Mesodermal cell (in vitro differentiated cells): ENCODE measurements at regions not wholly inside any gene's neighbourhood (a gene's known extent, or its start where the extent isn't known, plus 50 kb on each side); places are given as distances from the start of the nearest gene placed in this dataset.

ENCODE experiments used
- H3K27ac ChIP-seq: 2 replicates; pipeline ENCODE4 v1.7.0; 2013; ENCODE audit warnings: mild to moderate bottlenecking, low read depth, low read length, moderate library complexity; ENCODE audit not compliant: severe bottlenecking
- H3K36me3 ChIP-seq: 2 replicates; pipeline ENCODE4 v1.7.1; 2013; ENCODE audit warnings: mild to moderate bottlenecking, low read length, moderate library complexity; ENCODE audit not compliant: control insufficient read depth, insufficient read depth
- H3K4me1 ChIP-seq: one replicate; pipeline ENCODE4 v1.7.1; 2013; ENCODE audit warnings: mild to moderate bottlenecking, low read length; ENCODE audit not compliant: insufficient read depth, control insufficient read depth, poor library complexity, severe bottlenecking
- H3K4me3 ChIP-seq: 2 replicates; pipeline ENCODE4 v1.7.0; 2013; ENCODE audit warnings: low read length, control low read depth, mild to moderate bottlenecking; ENCODE audit not compliant: insufficient read depth, poor library complexity, severe bottlenecking; ENCODE audit errors: extremely low read depth
- H3K9me3 ChIP-seq: 2 replicates; pipeline ENCODE4 v1.7.1; 2013; ENCODE audit warnings: mild to moderate bottlenecking, low read length, moderate library complexity; ENCODE audit not compliant: control insufficient read depth
- WGBS, 2 experiments: methylation state at CpG; one replicate each; pipeline ENCODE4 v1.1.5; 2013; ENCODE audit warnings: missing lambda C conversion rate in 2 of 2; ENCODE audit not compliant: insufficient coverage in 2 of 2; 5-methylcytosine and 5-hydroxymethylcytosine counted together

- Histone ChIP-seq H3K36me3 (no peaks in the 10 kb centered on the region), H3K27ac (no peak overlapping the region), H3K9me3 (no peaks in the 10 kb centered on the region), H3K4me3 (no peak overlapping the region), H3K4me1 (no peaks in the 10 kb centered on the region)
- 78% methylated on average over 1 of the region's 2 CpGs; no CpG with 5 or more reads in 1 of the 2 experiments for WGBS, 2 experiments
Observed at GRCh38 chr21:35696644-35697043, 363.7 kb downstream of the SETD4 start.

GRCh38 chr21:35692311-35692710 is 368.0 kb downstream of the SETD4 start:
- Histone ChIP-seq H3K4me3 (no peak overlapping the region), H3K36me3 (no peaks in the 10 kb centered on the region), H3K9me3 (no peaks in the 10 kb centered on the region), H3K27ac (no peak overlapping the region), H3K4me1 (no peaks in the 10 kb centered on the region)
- WGBS, 2 experiments = 100% methylated on average over 1 of the region's 2 CpGs; no CpG with 5 or more reads in 1 of the 2 experiments

GRCh38 chr21:35690436-35690835 is 369.9 kb downstream of the SETD4 start:
- H3K36me3 ChIP-seq = no peaks in the 10 kb centered on the region
- no peaks in the 10 kb centered on the region for H3K9me3 ChIP-seq
- no peak overlapping the region for H3K4me3 ChIP-seq
- H3K27ac ChIP-seq = no peak overlapping the region
- 75 to 93% methylated on average over 1 to 2 of the region's 2 CpGs for WGBS, 2 experiments
- no peaks in the 10 kb centered on the region for H3K4me1 ChIP-seq

- no peak overlapping the region for H3K27ac ChIP-seq
Observed at GRCh38 chr21:35686156-35686555, 374.2 kb downstream of the SETD4 start.

GRCh38 chr21:35683664-35684304 is 376.5 kb downstream of the SETD4 start:
- H3K9me3 ChIP-seq = no peaks in the 10 kb centered on the region
- H3K36me3 ChIP-seq = no peaks in the 10 kb centered on the region
- no peak overlapping the region for H3K27ac ChIP-seq
- H3K4me1 ChIP-seq = no peaks in the 10 kb centered on the region
- no peak overlapping the region for H3K4me3 ChIP-seq
- WGBS, 2 experiments = no CpG with 5 or more reads among the region's 3 CpGs

More at GRCh38 chr21:35686156-35686555, 374.2 kb downstream of the SETD4 start:
- Histone ChIP-seq H3K9me3 (no peaks in the 10 kb centered on the region), H3K4me3 (no peak overlapping the region), H3K4me1 (no peaks in the 10 kb centered on the region), H3K36me3 (no peaks in the 10 kb centered on the region)
- 30 to 50% methylated on average over 2 to 3 of the region's 3 CpGs for whole genome bisulfite sequencing, 2 experiments

- H3K4me3 ChIP-seq = no peak overlapping the region
- H3K9me3 ChIP-seq = no peaks in the 10 kb centered on the region
- no CpG with 5 or more reads among the region's 2 CpGs for WGBS, 2 experiments
- H3K4me1 ChIP-seq = no peaks in the 10 kb centered on the region
- no peak overlapping the region for H3K27ac ChIP-seq
- H3K36me3 ChIP-seq = no peaks in the 10 kb centered on the region
Observed at GRCh38 chr21:35682904-35683549, 377.3 kb downstream of the SETD4 start.

- 85 to 100% methylated on average over 4 to 5 of the region's 7 CpGs for WGBS, 2 experiments
- Histone ChIP-seq H3K4me3 (no peak overlapping the region), H3K9me3 (no peaks in the 10 kb centered on the region), H3K36me3 (no peaks in the 10 kb centered on the region), H3K27ac (no peak overlapping the region), H3K4me1 (no peaks in the 10 kb centered on the region)
Observed at GRCh38 chr21:35681946-35682345, 378.4 kb downstream of the SETD4 start.

- Histone ChIP-seq H3K4me1 (no peaks in the 10 kb centered on the region), H3K27ac (no peak overlapping the region), H3K9me3 (no peaks in the 10 kb centered on the region), H3K4me3 (no peak overlapping the region), H3K36me3 (no peaks in the 10 kb centered on the region)
- WGBS, 2 experiments = no CpG with 5 or more reads among the region's 2 CpGs
Observed at GRCh38 chr21:35679076-35679475, 381.2 kb downstream of the SETD4 start.

GRCh38 chr21:35678393-35678792 is 381.9 kb downstream of the SETD4 start:
- 60 to 77% methylated on average over 1 of the region's 1 CpG for WGBS, 2 experiments
- H3K36me3 ChIP-seq = no peaks in the 10 kb centered on the region
- H3K27ac ChIP-seq = no peak overlapping the region
- no peaks in the 10 kb centered on the region for H3K4me1 ChIP-seq
- H3K9me3 ChIP-seq = no peaks in the 10 kb centered on the region
- H3K4me3 ChIP-seq = no peak overlapping the region

GRCh38 chr21:35677298-35677841 is 383.0 kb downstream of the SETD4 start:
- 90 to 100% methylated on average over 1 to 3 of the region's 3 CpGs for WGBS, 2 experiments
- no peak overlapping the region for H3K4me3 ChIP-seq
- no peaks in the 10 kb centered on the region for H3K9me3 ChIP-seq
- H3K4me1 ChIP-seq = no peaks in the 10 kb centered on the region
- H3K27ac ChIP-seq = no peak overlapping the region
- no peaks in the 10 kb centered on the region for H3K36me3 ChIP-seq

GRCh38 chr21:35674895-35675470 is 385.3 kb downstream of the SETD4 start:
- Histone ChIP-seq H3K4me1 (no peaks in the 10 kb centered on the region), H3K36me3 (no peaks in the 10 kb centered on the region), H3K27ac (no peak overlapping the region), H3K9me3 (no peaks in the 10 kb centered on the region), H3K4me3 (no peak overlapping the region)
- 98 to 100% methylated on average over 1 to 5 of the region's 7 CpGs for WGBS, 2 experiments
